Panc1 (cell line): ENCODE measurements at regions not wholly inside any gene's neighbourhood (a gene's known extent, or its start where the extent isn't known, plus 50 kb on each side); places are given as distances from the start of the nearest gene placed in this dataset.
"Not testable (repeated sequence)": the region's sequence is repeated elsewhere in the genome, so short reads cannot be mapped to it uniquely, and the experiment has no call there.

ENCODE experiments used
- ATAC-seq: fragments of 200-7000 bp; cut with Tn5 transposase; 2 replicates; pipeline ENCODE4 v1.9.1; 2020; ENCODE audit warnings: mild to moderate bottlenecking, moderate library complexity
- BruUV-seq: library from RNA; stranded (reverse); fragments of 400-500 nt; replicated peaks from 2 replicates; lab custom pipeline; 2021; lab: Mats Ljungman, UMichigan
- CTCF ChIA-PET: fragments of 300-600 bp; sonication (Branson Sonifier 250); formaldehyde crosslinking; loops from one replicate; lab custom pipeline; 2022; ENCODE audit warnings: antibody characterized with exemption; lab: Charles Lee
- POLR2A ChIA-PET: fragments of 300-600 bp; sonication (Branson Sonifier 250); formaldehyde crosslinking; loops from one replicate; lab custom pipeline; 2022; ENCODE audit warnings: antibody characterized with exemption; lab: Charles Lee
- DNase-seq: peaks from one replicate; pipeline ENCODE4 v3.0.0-alpha.2; 2010; ENCODE audit warnings: low read depth, low spot score
- H3K27ac ChIP-seq: 2 replicates; pipeline ENCODE4 v1.5.1; 2011; ENCODE audit warnings: mild to moderate bottlenecking, low read length, inconsistent platforms
- H3K27me3 ChIP-seq: fragments of 200-500 bp; sonication (Bioruptor generic); 2 replicates; pipeline ENCODE4 v1.6.0; 2014; ENCODE audit warnings: low read length, inconsistent platforms; ENCODE audit not compliant: control insufficient read depth, insufficient read depth
- H3K36me3 ChIP-seq: fragments of 200-500 bp; sonication (Bioruptor generic); 2 replicates; pipeline ENCODE4 v1.5.1; 2014; ENCODE audit warnings: inconsistent platforms, mild to moderate bottlenecking, low read length, moderate library complexity; ENCODE audit not compliant: control insufficient read depth, insufficient read depth
- H3K4me1 ChIP-seq: 2 replicates; pipeline ENCODE4 v1.5.1; 2011; ENCODE audit warnings: inconsistent platforms, mild to moderate bottlenecking, low read length, moderate library complexity; ENCODE audit not compliant: control insufficient read depth, insufficient read depth
- H3K4me3 ChIP-seq, 2 experiments: 2 replicates each; pipeline ENCODE4 v1.5.1; 2011 to 2012; ENCODE audit warnings: low read depth in 2 of 2, low read length in 2 of 2, mild to moderate bottlenecking in 2 of 2, inconsistent platforms in 1 of 2, moderate library complexity in 1 of 2
- H3K9me3 ChIP-seq: fragments of 200-500 bp; sonication (Bioruptor generic); 2 replicates; pipeline ENCODE4 v1.5.1; 2014; ENCODE audit warnings: low read depth, mild to moderate bottlenecking, inconsistent platforms, low read length, moderate library complexity; ENCODE audit not compliant: control insufficient read depth, insufficient read depth
- CTCF ChIP-seq: fragments of 450-650 bp; IDR thresholded peaks from 2 replicates; pipeline ENCODE4 v1.5.1; 2017; ENCODE audit warnings: mild to moderate bottlenecking
- POLR2AphosphoS5 ChIP-seq: IDR thresholded peaks from 2 replicates; pipeline ENCODE4 v1.6.1; 2012; ENCODE audit warnings: mild to moderate bottlenecking, low read depth, low read length, moderate library complexity
- SIN3A ChIP-seq: IDR thresholded peaks from 2 replicates; pipeline ENCODE4 v1.6.1; 2012; ENCODE audit warnings: low read depth, mild to moderate bottlenecking, low read length, moderate library complexity, borderline replicate concordance; ENCODE audit not compliant: insufficient read depth
- TCF7L2 ChIP-seq: IDR thresholded peaks from 2 replicates; pipeline ENCODE4 v1.6.1; 2011; ENCODE audit warnings: mild to moderate bottlenecking, low read depth, low read length, inconsistent platforms
- in situ Hi-C: cut with HindIII; loops from 2 replicates; pipeline ENCODE4 v1.10.0; 2016; ENCODE audit warnings: low sequenced_read_pairs, low pct_unique_long_range_greater_than_20kb
- intact Hi-C: fragments of 100-400 bp; cut with micrococcal nuclease; formaldehyde crosslinking; loops from one replicate; pipeline ENCODE4 v1.10.0; 2022; ENCODE audit not compliant: unreplicated experiment
- TF ChIP-seq, protein P1 (sequence below), 2 experiments: IDR thresholded peaks; 2 replicates each; pipeline ENCODE4 v1.6.1; 2011 to 2012; ENCODE audit warnings: low read depth in 2 of 2, control low read depth in 1 of 2, low read length in 1 of 2, mild to moderate bottlenecking in 1 of 2, moderate library complexity in 1 of 2; ENCODE audit not compliant: insufficient read depth in 1 of 2

DNA sequence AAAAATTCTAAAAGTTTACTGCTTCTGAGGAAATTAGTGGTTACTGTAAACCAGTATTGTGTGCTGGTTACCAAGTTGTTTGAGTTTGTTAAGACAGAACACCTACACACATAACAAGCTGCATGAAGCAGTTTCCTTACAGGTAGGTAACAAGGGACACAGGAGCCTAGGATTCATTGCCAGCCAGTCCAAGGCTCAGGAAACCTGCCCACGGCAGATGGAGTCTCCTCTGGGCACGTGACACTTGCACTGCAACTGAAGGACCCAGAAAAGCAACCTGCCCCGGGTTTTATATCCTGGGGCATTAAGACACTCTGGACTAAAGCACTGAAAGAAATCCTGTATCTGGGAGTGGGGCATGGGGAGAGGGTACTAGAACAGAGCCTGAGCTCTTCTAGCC is 639.3 kb downstream of the ADCYAP1 start:
- in situ Hi-C loops: no loop called here
- Histone ChIP-seq H3K27ac (no peak overlapping the region), H3K4me3 (no peak overlapping the region), H3K27me3 (no peaks in the 10 kb centered on the region), H3K4me1 (no peaks in the 10 kb centered on the region), H3K36me3 (no peaks in the 10 kb centered on the region), H3K9me3 (no peaks in the 10 kb centered on the region)
- CTCF ChIA-PET: no interaction called here
- DNase-seq: no peak
- POLR2A ChIA-PET: no interaction called here
- ATAC-seq: no peak
- TF ChIP-seq SIN3A (no peak), POLR2AphosphoS5 (no peak), TCF7L2 (no peak), CTCF (no peak)
- TF ChIP-seq, protein P1, sequence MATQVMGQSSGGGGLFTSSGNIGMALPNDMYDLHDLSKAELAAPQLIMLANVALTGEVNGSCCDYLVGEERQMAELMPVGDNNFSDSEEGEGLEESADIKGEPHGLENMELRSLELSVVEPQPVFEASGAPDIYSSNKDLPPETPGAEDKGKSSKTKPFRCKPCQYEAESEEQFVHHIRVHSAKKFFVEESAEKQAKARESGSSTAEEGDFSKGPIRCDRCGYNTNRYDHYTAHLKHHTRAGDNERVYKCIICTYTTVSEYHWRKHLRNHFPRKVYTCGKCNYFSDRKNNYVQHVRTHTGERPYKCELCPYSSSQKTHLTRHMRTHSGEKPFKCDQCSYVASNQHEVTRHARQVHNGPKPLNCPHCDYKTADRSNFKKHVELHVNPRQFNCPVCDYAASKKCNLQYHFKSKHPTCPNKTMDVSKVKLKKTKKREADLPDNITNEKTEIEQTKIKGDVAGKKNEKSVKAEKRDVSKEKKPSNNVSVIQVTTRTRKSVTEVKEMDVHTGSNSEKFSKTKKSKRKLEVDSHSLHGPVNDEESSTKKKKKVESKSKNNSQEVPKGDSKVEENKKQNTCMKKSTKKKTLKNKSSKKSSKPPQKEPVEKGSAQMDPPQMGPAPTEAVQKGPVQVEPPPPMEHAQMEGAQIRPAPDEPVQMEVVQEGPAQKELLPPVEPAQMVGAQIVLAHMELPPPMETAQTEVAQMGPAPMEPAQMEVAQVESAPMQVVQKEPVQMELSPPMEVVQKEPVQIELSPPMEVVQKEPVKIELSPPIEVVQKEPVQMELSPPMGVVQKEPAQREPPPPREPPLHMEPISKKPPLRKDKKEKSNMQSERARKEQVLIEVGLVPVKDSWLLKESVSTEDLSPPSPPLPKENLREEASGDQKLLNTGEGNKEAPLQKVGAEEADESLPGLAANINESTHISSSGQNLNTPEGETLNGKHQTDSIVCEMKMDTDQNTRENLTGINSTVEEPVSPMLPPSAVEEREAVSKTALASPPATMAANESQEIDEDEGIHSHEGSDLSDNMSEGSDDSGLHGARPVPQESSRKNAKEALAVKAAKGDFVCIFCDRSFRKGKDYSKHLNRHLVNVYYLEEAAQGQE (IDR thresholded peaks at IDR 0.05; ENCODE audit: insufficient read depth in 1 of 2, low read depth in 2 of 2, low read length in 1 of 2): no peak
- no TSS peak for BruUV-seq
- intact Hi-C loops: no loop called here

DNA sequence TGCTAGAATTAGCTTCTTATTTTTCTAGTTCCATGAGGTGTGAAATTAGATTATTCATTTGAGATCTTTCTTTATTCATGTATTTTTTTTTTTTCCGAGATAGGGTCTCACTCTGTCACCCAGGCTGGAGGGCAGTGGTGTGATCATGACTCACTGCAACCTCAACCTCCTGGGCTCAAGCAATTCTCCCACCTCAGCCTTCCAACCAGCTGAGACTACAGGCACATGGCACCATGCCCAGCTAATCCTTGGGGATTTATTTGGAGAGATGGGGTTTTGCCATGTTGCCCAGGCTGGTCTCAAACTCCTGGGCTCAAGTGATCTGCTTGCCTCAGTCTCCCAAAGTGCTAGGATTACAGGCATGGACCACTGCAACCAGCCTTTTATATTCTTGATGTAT is 653.0 kb downstream of the ADCYAP1 start:
- H3K4me3 ChIP-seq, H3K36me3 ChIP-seq, H3K4me1 ChIP-seq, H3K27ac ChIP-seq, H3K9me3 ChIP-seq, POLR2A ChIA-PET, BruUV-seq, H3K27me3 ChIP-seq, intact Hi-C loops, ATAC-seq, DNase-seq, in situ Hi-C loops, CTCF ChIA-PET: not testable (repeated sequence)

DNA sequence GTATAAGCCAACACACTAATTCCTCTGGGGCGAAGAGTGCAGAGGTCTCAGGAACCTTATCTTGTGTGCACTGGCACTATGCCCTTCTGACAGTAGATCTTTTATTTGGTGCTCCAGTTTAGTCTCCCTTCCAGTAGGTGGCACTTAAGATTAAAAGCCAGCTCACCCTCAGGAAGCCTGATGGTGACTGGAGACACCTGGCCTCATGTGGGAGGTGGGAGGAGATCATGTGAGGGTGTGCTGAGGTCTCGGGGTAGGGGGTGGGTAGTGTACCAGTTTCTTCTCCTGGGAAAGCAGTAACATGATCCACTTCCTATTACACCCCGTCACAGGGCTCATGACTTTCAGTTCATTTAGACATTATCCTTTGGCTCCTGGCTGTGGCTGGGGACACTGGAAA is 654.9 kb downstream of the ADCYAP1 start:
- POLR2A ChIA-PET: no interaction called here
- no peak for DNase-seq

More for the DNA sequence above, 654.9 kb downstream of the ADCYAP1 start:
- CTCF ChIA-PET: no interaction called here
- Histone ChIP-seq H3K27me3 (no peaks in the 10 kb centered on the region), H3K9me3 (no peaks in the 10 kb centered on the region), H3K36me3 (no peaks in the 10 kb centered on the region), H3K4me3 (no peak overlapping the region), H3K4me1 (no peaks in the 10 kb centered on the region), H3K27ac (no peak overlapping the region)
- intact Hi-C loops: no loop called here
- no peak for ATAC-seq
- no TSS peak for BruUV-seq
- TF ChIP-seq CTCF: no peak
- no peak for TF ChIP-seq TCF7L2
- no peak for TF ChIP-seq POLR2AphosphoS5
- TF ChIP-seq SIN3A: no peak
- TF ChIP-seq, protein P1 (IDR thresholded peaks at IDR 0.05; ENCODE audit: insufficient read depth in 1 of 2, low read depth in 2 of 2, low read length in 1 of 2): no peak
- in situ Hi-C loops: no loop called here
